ENCODE measurements at regions not wholly inside any gene's neighbourhood (a gene's known extent, or its start where the extent isn't known, plus 50 kb on each side); places are given as distances from the start of the nearest gene placed in this dataset.

- no peak overlapping the region for H3K27ac ChIP-seq (ENCODE audit: insufficient read depth, low read length)
- H2AFZ ChIP-seq (ENCODE audit: low read length), result no peak overlapping the region
- H3K36me3 ChIP-seq (ENCODE audit: control insufficient read depth, insufficient read depth, low read length), result no peaks in the 10 kb centered on the region
- H3K9ac ChIP-seq (ENCODE audit: insufficient read depth, low read length), result no peak overlapping the region
- no peaks in the 10 kb centered on the region for H4K20me1 ChIP-seq (ENCODE audit: control insufficient read depth, extremely low read depth, insufficient read depth, low read length)
- no peaks in the 10 kb centered on the region for H3K9me3 ChIP-seq (ENCODE audit: control insufficient read depth, insufficient read depth, low read depth, low read length)
- no peaks in the 10 kb centered on the region for H3K4me1 ChIP-seq (ENCODE audit: control insufficient read depth, extremely low read depth, insufficient read depth, low read length)
- H3K4me3 ChIP-seq (replicated peaks in 1 of 4; ENCODE audit: control extremely low read depth in 1 of 4, insufficient read depth in 1 of 4, low read depth in 3 of 4, low read length in 4 of 4), result no peak overlapping the region
- H3K4me2 ChIP-seq (ENCODE audit: extremely low read depth, insufficient read depth, low read length), result no peak overlapping the region
- H3K27me3 ChIP-seq (ENCODE audit: control insufficient read depth, insufficient read depth, low read length), result no peaks in the 10 kb centered on the region
- no peaks in the 10 kb centered on the region for H3K79me2 ChIP-seq (ENCODE audit: control insufficient read depth, insufficient read depth, low read length)
- TF ChIP-seq EZH2 (IDR thresholded peaks at IDR 0.05; ENCODE audit: low read length, missing control alignments) (no peak), CTCF (conservative IDR thresholded peaks at IDR 0.05 in 1 of 2, IDR thresholded peaks at IDR 0.05 in 1 of 2; ENCODE audit: low read depth in 1 of 2, low read length in 2 of 2) (no peak)
- DNase-seq (ENCODE audit: low read depth in 2 of 2), result peak in 1 of 2 donors; percentile 69
Measured at GRCh38 chr14:39673270-39673711, 241.1 kb upstream of the FBXO33 start.

GRCh38 chr14:39668449-39668848 lies 236.2 kb upstream of the FBXO33 start:
- Histone ChIP-seq H4K20me1 (ENCODE audit: control insufficient read depth, extremely low read depth, insufficient read depth, low read length) (no peaks in the 10 kb centered on the region), H3K4me3 (replicated peaks in 1 of 4; ENCODE audit: control extremely low read depth in 1 of 4, insufficient read depth in 1 of 4, low read depth in 3 of 4, low read length in 4 of 4) (no peak overlapping the region), H3K27me3 (ENCODE audit: control insufficient read depth, insufficient read depth, low read length) (no peaks in the 10 kb centered on the region), H3K79me2 (ENCODE audit: control insufficient read depth, insufficient read depth, low read length) (no peaks in the 10 kb centered on the region), H3K4me2 (ENCODE audit: extremely low read depth, insufficient read depth, low read length) (no peak overlapping the region), H3K9ac (ENCODE audit: insufficient read depth, low read length) (no peak overlapping the region), H3K4me1 (ENCODE audit: control insufficient read depth, extremely low read depth, insufficient read depth, low read length) (no peaks in the 10 kb centered on the region), H2AFZ (ENCODE audit: low read length) (no peak overlapping the region), H3K36me3 (ENCODE audit: control insufficient read depth, insufficient read depth, low read length) (no peaks in the 10 kb centered on the region), H3K9me3 (ENCODE audit: control insufficient read depth, insufficient read depth, low read depth, low read length) (no peaks in the 10 kb centered on the region), H3K27ac (ENCODE audit: insufficient read depth, low read length) (no peak overlapping the region)
- no peak for DNase-seq (ENCODE audit: low read depth in 2 of 2)
- TF ChIP-seq EZH2 (IDR thresholded peaks at IDR 0.05; ENCODE audit: low read length, missing control alignments) (no peak), CTCF (conservative IDR thresholded peaks at IDR 0.05 in 1 of 2, IDR thresholded peaks at IDR 0.05 in 1 of 2; ENCODE audit: low read depth in 1 of 2, low read length in 2 of 2) (no peak)

DNA sequence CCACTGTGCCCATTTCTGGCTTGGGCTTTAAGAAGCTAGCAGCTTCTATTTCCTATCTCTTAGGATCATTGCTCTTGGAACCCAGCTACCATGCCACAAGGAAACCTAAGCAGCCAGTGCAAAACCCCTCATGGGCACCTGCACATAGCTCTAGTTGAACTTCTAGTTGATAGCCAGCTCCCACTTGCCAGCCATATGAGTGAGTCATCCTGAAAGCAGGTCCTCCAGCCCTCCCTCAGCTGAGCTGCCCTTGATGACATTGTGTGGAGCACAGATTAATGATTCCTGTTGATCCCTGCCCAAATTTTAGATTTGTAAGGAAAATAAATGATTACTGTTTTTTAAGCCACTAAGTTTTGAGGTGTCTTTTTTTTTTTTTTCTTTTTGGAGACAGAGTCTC lies 234.2 kb upstream of the FBXO33 start:
- Histone ChIP-seq H3K4me3 (replicated peaks in 1 of 4; ENCODE audit: control extremely low read depth in 1 of 4, insufficient read depth in 1 of 4, low read depth in 3 of 4, low read length in 4 of 4) (no peak overlapping the region), H2AFZ (ENCODE audit: low read length) (no peak overlapping the region), H3K79me2 (ENCODE audit: control insufficient read depth, insufficient read depth, low read length) (no peaks in the 10 kb centered on the region), H3K4me1 (ENCODE audit: control insufficient read depth, extremely low read depth, insufficient read depth, low read length) (no peaks in the 10 kb centered on the region), H4K20me1 (ENCODE audit: control insufficient read depth, extremely low read depth, insufficient read depth, low read length) (no peaks in the 10 kb centered on the region), H3K36me3 (ENCODE audit: control insufficient read depth, insufficient read depth, low read length) (no peaks in the 10 kb centered on the region), H3K9me3 (ENCODE audit: control insufficient read depth, insufficient read depth, low read depth, low read length) (no peaks in the 10 kb centered on the region), H3K9ac (ENCODE audit: insufficient read depth, low read length) (no peak overlapping the region), H3K4me2 (ENCODE audit: extremely low read depth, insufficient read depth, low read length) (no peak overlapping the region), H3K27ac (ENCODE audit: insufficient read depth, low read length) (no peak overlapping the region), H3K27me3 (ENCODE audit: control insufficient read depth, insufficient read depth, low read length) (no peaks in the 10 kb centered on the region)
- DNase-seq (ENCODE audit: low read depth in 2 of 2), result peak in 1 of 2 donors; percentile 40
- TF ChIP-seq EZH2 (IDR thresholded peaks at IDR 0.05; ENCODE audit: low read length, missing control alignments), result no peak
- no peak for TF ChIP-seq CTCF (conservative IDR thresholded peaks at IDR 0.05 in 1 of 2, IDR thresholded peaks at IDR 0.05 in 1 of 2; ENCODE audit: low read depth in 1 of 2, low read length in 2 of 2)

Measured in fibroblast of lung (primary cell).